Cortex of kidney (tissue), 1 donor: ENCODE measurements at regions not wholly inside any gene's neighbourhood (a gene's known extent, or its start where the extent isn't known, plus 50 kb on each side); places are given as distances from the start of the nearest gene placed in this dataset.

ENCODE experiments used
- DNase-seq: peaks from one replicate; lab custom pipeline; 2025; lab: John Stamatoyannopoulos, UW

- DNase-seq: no peak
Observed at GRCh38 chr5:167790045-167790444, 501.4 kb upstream of the WWC1 start.

GRCh38 chr5:167790462-167791260 lies 500.8 kb upstream of the WWC1 start:
- no peak for DNase-seq

DNA sequence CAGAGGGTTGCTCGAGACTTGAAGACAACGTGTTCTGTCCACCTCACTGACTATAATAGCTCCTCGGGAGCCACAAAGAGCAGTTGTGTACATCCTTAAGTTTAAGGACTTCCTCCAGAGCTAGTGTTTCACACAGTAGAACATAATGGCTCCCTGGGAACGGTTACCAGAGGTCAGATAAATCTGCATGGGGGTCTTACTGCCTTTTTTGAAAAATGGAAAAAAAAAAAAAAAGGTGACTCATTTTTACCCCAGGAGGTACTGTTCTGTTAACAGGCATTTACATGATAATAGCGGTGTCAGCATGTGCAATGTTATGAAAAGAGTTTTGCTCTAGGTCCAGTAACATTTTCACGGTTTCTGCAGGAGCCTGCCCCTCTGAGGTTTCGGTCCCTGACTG lies 498.9 kb upstream of the WWC1 start:
- no peak for DNase-seq

DNA sequence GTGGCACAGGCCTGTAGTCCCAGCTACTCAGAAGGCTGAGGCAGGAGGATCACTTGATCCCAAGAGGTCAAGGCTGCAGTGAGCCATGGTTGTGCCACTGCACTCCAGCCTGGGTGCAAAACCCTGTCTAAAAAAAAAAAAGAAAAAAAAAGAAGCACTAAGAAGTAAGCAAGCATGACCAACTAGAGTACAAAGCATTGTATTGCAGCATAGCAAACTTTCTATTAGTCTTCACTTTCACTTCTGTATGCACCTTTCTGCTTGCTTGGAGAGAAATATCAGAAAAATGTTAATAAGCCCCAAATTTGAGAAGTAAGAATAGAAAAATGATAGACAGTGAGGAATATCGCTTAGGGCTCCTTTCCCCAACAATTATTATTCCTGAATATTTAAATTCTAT lies 497.7 kb upstream of the WWC1 start:
- no peak for DNase-seq

- no peak for DNase-seq
Observed at GRCh38 chr5:167794121-167794520, 497.3 kb upstream of the WWC1 start.

DNA sequence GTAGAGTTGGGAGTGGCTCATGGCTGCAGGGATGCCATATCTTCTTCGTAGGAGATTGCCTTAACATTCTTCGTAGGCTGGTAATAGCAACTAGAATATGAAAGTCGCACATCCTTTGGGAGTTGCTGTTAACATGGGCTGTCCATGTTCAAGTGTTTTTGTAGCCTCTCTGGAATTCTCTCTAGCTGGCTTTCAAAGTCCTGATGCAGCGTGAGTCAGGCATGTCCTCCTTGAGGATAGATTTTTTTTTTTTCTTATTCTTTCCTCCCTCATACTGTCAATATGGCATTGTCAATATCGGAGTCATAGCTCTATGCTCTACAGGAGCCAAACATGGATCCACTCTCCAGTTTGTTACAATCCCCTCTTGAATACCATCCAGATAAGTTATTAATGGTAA lies 494.8 kb upstream of the WWC1 start:
- no peak for DNase-seq

DNA sequence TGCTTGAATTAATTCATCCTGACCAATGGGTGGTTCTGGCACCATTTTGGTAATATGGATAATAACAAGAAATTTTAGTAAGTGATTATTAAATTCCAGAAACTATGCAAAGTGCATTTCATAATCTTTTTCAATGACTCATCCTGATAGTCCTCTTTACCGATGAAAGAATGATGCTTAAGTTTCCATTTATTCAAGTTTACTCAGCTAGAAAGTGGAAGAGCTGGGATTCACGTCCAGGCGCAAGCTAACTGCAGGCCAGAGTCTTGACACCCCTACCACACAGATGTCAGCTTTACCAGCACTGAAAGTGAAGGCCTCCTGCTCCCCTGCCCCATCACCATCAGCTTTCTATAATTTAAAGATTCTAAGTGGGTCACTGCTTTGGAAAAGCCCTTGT lies 493.5 kb upstream of the WWC1 start:
- DNase-seq: no peak

- DNase-seq: no peak
Observed at GRCh38 chr5:167798448-167798847, 493.0 kb upstream of the WWC1 start.

DNA sequence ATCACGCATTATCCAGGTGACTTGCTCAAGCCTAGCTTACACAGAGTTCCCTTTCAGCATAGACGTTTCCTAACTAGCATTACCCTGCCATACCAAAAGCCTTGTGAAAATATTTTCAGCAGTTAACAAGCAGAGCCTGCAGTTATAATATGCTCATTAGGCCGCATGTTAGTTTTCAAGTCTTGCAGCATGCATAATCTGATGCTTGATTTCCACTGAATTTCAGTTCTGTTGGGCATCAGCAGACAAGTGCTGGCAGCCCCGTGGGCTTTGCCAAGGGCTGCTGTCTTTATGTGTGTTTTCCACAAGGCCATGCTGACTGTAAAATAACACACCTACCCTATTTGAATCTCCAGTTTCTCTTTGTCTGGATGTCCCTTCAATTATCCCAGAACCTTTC lies 491.0 kb upstream of the WWC1 start:
- DNase-seq: no peak

DNA sequence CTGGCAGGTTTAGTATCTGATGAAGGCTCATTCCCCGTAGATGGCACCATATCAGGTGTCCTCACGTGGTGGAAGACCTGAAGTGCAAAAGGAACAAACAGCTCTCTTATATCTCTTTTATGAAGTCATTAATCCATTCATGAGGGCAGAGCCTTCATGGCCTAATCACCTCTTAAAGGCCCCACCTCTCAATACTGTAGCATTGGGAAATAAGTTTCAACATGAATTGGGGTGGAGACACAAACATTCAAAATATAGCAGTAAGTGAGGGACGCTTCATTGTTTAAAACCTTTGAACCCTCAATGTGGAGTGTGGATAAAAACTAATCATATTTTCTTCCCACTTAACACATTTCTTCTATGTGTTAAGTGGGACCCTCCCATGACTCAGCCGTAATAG lies 489.4 kb upstream of the WWC1 start:
- no peak for DNase-seq

DNA sequence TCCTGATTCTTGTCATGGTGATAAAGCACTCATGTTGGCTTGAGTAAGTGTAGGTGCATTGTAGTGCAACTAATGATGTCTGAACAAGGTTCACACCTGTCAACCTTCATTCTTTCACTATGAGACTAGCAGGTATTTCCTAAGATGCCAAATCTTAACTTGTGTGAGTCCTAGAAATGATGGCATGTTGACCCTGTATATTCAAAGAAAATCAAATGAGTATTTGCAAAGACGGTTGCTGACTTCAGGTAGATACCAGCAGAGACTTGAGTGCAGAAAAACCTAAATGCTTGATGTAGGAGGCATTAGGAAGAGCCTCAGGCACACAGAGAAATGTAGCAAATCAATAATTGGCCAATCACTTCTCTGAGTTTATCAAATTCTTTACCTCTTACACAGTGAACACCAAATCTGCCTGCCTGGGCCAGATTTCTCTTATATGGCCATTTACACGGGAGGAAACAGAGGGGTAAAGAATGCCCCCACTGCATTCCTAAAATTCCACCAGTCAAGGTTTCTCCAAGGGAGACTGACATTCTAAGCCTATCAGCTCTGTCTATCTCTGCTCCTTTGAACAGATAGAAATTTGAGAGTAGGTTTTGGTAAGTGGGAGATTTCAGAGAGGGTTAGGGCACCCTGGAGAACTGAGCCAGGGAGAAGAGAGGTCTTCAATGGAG lies 488.6 kb upstream of the WWC1 start:
- DNase-seq: no peak

- DNase-seq: no peak
Observed at GRCh38 chr5:167804512-167805220, 486.8 kb upstream of the WWC1 start.

DNA sequence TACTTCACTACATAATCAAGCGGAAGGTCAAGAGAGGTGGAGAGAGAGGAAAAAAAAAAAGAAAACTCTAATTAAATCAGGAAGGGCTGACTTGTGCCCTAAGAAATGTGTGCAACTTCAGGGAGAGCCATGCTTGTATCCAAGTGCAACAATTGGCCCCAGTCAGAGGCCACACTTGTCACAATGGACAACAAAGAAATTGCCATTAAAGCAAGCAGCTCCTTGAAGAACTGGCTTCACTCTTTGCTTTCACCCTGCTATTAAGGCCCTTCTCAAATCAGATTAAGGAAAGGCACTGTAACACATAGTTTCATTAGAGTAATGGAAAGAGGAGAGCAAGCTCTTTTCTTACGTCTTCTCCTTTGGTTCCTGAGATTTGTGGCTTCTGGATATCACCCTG lies 480.9 kb upstream of the WWC1 start:
- no peak for DNase-seq

GRCh38 chr5:167812871-167813270 lies 478.6 kb upstream of the WWC1 start:
- no peak for DNase-seq

DNA sequence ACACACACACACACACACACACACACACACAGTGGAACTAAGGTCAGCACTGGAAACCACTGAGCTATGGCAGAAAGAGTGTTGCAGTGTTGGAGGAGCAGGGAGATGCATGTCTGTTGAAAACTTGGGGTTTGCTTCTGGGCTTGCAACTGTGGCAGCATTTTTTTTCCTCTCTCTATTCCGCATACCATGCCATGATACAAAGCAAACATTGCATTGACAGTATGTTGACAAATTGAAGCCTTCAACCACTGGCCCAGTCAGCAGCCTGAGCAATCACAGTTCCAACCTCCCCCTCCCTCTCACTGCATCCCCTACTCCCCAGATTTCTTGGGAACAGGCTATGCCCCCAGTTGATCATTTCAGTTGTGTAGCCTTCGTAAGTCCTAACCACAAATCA lies 478.1 kb upstream of the WWC1 start:
- no peak for DNase-seq

DNA sequence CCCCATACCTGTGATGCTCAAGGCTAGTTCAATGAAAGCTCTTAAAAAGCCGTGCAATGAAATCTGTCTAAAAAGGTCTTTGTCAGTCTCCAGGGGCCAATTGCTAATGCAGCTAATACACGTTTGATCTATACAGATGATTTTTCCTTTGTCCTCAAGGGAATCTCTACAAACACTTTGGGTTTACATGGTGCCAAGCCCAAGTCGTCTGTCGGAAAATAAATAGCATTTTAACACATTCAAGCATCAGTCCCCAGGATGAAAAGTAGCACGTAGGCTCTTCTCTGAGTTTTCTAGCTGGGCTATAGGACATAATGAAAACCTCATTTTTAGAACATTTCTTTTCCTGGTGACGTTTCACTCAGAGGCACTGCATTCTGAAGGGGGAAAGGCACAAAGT lies 477.4 kb upstream of the WWC1 start:
- no peak for DNase-seq

GRCh38 chr5:167814828-167815227 lies 476.6 kb upstream of the WWC1 start:
- DNase-seq: no peak

- DNase-seq: no peak
Observed at GRCh38 chr5:167816354-167816753, 475.1 kb upstream of the WWC1 start.

DNA sequence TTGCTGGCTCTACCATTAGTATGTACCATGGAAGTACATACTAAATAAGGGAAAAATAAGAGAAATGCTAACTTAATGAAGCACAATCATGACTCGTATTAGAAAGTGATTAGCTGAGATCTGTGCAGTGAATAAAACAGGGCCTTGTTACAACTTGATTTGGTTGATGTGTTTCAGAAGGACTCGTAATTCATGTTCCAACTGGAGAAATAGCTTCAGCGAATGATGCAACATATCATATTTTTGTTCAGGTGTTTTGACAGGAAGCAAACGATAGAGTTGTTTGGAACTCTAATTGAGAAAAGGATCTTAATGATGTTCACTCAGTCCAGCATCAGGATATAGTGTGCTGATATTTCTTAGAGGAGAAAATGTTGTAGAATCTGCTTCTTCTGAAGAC lies 474.6 kb upstream of the WWC1 start:
- no peak for DNase-seq

- DNase-seq: no peak
Observed at GRCh38 chr5:167819406-167819805, 472.0 kb upstream of the WWC1 start.

GRCh38 chr5:167820101-167820990 lies 471.1 kb upstream of the WWC1 start:
- DNase-seq: no peak

DNA sequence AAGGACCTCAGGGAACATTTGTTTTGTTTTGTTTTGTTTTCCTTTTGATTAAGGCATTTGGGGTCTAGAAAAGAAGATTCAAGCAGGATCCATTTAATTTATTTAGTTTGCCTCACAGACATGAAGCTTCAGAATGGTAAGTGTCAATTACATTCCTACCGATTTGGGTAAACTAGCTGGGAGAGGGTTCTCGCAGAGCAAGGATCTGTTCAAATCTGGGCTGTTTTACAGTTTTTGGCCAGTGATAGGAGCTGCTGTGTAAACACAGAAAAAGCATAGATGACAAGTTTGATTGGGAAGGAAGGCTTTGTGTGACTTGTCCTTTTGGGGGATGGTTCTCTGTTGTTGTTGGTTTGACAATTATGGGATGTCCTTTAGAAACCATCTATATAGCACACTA lies 470.3 kb upstream of the WWC1 start:
- no peak for DNase-seq
